HS-27A (cell line): ENCODE measurements at regions not wholly inside any gene's neighbourhood (a gene's known extent, or its start where the extent isn't known, plus 50 kb on each side); places are given as distances from the start of the nearest gene placed in this dataset.

Experiments
- DNase-seq: peaks from one replicate; pipeline ENCODE4 v3.0.0-alpha.2; 2012; ENCODE audit warnings: low read depth, missing footprints

DNA sequence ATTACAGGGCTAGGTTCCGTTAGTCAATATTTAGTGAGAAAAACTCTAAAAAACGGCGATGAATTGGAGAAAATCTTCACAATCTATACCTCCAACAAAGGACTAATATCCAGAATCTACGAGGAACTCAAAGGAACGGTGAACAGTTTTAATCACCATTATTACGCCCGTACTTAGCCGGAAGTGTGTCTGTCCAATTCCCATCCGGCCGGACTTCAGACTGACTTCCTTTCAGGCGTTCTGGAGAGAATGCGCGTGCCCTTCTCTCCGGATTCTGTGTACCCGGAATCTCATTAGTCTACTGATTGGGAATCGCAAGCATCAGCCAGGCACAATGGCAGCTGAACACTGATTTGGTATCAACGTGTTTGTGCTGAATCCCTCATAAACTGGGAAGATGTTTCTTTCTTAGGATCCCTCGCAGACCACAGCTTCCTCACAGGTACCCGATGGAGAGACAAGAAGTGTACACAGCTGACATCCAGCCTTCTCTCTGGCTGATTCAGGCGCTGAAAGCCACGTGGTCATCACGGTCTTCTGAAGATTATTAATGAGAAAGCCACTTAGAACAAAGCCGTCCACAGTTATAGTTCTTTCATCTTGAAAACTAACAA lies 239.9 kb downstream of the ZNF516 start:
- DNase-seq = no peak

DNA sequence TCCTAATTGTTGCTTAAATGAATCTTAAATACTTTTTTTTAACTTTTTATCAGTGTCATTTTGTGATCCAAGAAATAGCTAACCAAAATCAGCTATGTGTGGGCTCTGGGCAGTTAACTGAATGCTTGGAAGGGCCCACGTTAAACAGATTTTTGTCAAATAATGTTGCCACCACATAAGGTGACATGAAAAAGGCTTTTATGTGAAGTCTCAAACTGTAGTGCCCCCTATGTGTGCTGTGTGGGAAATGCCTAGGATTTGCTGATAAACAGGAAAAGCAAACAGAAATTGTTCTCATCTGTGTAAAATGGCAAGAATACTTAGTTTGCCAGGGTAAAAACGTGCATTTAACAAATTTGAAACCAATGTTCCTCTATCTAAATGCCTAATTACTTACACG lies 242.2 kb downstream of the ZNF516 start:
- DNase-seq = no peak

DNA sequence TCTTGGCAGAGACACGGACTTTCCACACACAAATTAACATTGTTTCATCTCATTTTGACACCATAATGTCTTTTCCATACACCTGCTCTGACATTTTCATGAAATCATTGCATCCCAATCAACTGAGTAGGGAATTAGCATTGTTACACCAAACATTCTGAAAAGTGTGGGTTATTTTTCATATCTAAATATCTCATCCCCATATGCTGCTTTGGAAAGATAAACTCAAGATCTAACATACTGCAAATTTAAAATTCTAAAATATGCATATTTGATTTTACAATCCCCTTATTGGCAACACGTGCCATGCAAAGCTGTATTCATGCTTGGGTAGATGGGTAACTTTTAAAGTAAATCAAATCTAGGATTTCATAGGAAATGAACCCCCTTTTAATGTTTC lies 242.9 kb downstream of the ZNF516 start:
- DNase-seq = no peak

DNA sequence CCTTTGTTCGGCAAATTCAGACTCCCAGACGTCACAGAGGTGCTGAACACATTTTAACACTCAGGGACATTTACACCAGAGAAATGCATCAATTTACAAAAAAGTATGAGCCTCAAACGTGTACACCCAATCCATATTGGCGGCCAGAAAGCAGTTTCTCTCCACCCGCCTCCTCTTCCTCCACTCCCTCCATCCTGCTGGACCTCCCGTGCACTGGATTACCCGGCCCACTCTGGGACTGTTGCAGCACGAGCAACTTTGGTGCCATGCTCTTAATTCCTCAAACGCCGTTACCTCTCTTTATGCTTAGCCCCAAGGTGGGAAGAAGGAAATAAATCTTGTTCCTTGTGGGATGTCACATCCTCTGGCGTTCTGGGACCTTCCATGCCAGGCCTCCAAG lies 243.4 kb downstream of the ZNF516 start:
- DNase-seq = no peak

DNA sequence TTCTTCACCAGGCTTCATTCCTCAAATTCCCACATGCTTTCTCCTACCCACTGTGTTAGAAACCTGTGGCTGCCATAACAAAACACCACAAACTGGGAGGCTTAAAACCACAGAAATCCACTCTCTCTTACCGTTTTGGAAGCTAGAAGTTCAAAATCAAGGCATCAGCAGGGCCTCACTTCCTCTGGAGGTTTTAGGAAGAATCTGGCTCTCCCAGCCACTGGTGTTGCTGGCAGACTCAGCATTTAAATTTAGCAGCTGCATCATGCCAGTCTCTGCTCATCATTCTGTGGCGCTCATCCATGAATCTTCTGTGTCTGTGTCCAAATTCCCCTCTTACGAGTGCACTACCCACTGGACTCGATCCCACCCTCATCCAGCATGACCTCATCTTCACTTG lies 248.5 kb downstream of the ZNF516 start:
- DNase-seq = no peak

DNA sequence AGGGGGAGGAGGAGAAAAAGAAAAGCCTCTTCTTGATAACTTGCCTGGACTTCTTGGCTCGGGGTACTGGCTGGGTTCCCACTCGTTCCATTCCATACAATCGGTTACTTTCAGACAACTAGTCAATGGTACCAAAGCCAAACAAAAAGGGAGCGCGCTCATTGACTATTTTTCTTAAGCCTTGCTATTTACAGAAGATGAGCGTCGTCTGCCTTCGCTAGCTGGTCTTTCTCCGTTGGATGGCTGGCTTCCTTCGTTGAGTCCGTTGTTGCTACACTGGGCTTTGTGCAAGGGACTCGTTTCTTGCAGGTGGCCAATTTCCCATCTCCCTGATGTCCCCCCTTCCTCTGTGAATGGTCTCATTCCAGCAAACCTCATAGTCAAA lies 260.4 kb downstream of the ZNF516 start:
- no peak for DNase-seq

DNA sequence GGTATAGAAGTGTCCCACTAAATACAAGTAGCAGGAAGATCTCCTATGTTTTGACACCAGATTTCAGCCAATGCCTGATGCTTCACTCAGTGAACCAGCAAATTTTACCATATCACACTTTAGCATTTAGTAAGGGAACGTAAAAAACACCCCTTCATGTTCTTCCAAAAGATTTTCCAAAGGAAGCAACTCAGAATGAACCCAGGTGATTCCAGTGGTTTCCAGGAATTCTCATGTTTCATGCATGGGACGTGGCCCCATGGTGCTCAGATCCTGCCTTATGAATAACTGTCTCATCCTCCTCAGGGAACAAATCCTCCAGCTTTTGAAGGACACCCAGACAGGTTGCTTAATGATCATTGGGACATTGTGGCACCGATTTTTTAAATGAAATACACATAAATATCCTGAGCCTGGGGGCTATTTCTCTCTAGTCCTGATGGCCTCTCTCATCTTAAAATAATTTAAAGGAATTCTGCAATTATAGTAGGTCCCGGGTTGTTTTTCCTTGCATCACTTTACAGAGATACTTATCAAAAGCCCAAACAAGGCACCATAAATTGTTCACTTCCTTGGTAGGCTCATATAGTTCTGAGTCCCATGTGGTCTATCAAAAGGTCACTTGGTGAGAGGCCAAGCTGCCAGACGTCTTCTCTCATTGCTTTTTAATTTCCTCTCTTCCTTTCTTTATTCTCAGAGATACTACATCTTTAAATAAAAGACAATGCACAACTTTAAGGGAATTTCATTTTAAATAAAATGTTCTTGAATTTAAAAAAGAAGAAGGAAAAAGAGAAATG lies 261.0 kb downstream of the ZNF516 start:
- DNase-seq = no peak

DNA sequence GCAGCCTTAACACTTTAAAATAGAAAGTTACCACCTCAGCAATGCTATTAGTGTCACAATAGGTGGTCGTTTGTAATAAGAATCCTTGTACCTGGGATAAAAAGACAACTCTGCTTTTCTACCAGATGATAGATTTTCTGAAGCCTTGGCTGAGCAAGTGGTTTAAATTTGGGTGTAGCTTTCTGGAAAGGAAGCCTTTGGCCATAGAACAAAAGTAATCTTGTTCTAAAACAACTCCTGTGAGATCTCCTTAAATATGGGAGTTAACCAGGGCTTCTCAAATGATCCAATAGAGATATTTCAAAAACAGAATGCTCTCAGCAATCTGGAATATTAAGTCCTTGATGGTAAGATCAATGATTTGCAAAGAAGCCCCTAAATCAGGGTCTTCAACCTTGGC lies 261.6 kb downstream of the ZNF516 start:
- no peak for DNase-seq

DNA sequence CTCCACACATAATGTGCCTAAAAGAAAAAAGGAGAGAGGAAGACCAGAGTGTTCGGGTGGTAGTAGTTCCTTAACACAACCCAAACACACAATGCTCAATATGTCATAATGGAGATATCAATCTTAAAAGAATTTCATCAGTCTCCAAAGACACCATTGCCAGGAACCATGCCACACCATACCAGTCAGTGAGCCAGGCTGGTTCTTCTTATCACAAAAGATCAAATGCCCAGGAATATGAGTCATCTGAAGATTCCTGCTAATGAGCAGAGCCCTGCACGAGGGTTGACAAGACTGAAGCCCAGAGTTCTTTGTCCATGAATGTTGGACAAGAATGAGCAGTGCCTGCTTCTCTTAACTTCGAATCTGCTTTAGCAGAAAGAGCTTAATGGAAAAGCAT lies 262.3 kb downstream of the ZNF516 start:
- no peak for DNase-seq

DNA sequence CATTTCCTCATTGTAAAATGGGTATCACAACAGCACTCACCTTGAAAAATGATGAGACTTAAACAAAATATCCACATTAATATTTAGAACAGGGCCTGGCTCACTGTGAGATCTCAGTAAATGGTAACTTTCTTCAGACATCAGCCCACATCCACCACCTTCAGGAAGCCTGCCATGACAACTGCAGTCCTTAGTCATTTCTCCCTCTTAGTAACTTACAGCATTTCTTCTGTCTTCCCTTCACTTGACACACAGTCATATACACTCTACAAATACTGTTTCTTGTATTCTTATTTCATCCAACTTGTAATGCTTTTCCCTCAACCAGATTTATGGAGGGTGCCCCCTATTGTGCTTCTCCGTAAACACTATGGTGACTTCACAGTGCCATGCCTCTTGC lies 263.0 kb downstream of the ZNF516 start:
- DNase-seq = no peak

DNA sequence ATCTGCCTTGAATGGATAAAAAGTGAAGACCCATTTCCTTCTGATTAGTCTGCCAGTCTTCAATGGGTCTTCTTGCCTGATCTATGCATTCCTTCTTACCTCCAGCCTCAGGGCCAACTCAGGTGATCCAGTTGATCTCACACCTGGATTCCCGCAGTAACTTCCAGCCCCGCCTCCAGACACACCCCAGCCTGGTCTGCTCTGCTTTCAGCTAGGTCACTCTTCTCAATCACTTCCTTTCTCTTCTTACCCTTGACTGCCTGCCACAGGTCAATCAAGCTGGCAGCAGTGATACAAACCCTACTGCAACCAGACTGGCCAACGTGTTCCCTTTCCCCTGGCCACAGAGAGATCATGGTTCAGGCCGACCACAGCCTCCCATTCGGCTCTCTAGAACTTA lies 263.6 kb downstream of the ZNF516 start:
- no peak for DNase-seq

DNA sequence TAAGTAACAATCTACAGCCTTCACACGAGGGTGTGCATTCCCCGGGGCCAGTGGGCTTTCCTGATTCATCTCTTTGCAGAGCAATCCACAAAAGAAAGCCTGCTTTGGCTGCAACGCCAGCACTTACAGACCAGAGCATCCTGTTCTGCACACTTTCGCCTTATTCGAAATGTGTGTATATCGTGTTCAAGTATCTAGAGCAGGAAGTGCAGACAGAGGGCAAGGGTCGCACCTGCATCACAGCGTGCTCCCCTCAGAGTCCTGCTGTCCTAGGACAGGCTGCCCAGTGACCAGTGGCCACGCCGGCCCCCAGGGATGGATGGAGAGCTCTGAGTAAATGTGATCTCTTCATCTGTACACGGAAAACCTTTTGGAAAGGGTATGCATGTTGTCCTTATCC lies 264.3 kb downstream of the ZNF516 start:
- DNase-seq = no peak

DNA sequence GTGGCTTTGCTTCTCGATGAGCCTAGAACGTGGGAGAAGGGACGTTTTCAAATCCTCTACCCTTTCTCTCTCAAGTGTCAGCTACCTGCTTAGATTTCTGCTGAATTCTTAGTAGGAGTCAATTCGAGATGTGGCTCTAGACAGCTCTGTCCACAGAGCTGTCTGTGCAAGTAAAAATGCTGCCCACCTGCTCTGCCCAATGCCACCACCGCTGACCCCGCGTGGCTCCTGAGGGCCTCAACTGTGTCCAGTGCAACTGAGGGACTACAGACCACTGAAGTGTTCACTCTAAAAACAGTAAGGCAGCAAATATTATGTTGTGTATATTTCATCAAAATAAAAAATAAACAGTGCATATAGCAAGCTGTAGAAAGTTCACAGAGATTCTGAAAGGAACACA lies 266.3 kb downstream of the ZNF516 start:
- DNase-seq = no peak

DNA sequence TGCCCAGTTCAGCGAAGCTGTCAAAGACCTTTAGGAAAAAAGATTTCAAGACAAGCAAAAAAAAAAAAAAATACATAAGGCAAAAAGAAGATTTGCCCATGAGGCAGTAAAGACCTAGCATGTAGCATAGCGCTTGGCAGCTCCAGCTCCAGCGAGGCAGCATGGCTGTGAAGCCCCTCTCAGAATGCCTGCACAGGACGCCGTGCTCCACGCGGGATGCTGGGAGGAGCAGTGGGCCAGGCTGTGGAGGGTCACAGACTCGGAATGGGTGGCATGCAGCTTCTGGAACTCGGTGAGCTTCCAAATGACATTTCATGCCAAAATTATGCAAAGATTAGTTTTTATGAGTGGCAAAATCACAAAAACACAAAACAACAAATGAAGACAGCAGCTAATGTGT lies 267.3 kb downstream of the ZNF516 start:
- no peak for DNase-seq

DNA sequence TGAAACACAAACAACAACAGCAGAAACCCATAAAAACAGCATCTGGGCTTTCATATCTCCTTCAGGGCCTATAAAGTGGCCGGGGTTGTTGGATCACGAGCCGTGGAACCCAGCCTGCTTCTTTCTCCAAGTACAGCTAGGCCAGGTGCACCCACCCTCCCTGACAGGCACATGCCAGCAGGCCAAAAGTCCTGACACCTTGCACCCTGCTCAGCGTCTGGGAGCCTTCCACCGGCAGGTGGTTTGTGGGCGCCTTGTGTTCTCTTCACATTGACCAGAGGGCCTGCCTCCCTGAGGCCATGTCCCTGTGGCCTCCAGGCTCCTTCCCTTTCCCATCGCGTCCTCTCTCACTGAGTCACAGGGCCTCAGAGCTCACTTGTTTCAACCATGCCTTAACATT lies 271.6 kb downstream of the ZNF516 start:
- DNase-seq = no peak

DNA sequence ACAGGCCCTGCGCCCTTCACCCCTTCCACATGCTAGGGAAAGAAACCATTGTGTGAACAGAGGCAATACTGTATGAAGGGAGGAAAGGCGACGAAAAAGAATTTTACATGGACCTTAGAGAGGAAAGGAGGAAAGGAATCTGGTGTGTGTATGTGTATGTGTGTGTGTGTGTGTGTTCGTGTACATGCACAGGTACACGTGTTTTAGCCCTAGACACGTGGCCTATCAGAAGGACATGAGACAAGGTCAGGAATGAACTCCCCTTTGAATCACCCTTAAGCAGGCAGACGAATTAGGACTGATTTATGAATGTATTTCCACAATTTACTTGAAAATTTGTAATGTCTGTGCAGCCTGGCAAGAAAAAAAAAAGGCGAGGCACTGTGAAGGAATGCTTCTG lies 276.0 kb downstream of the ZNF516 start:
- DNase-seq = no peak

DNA sequence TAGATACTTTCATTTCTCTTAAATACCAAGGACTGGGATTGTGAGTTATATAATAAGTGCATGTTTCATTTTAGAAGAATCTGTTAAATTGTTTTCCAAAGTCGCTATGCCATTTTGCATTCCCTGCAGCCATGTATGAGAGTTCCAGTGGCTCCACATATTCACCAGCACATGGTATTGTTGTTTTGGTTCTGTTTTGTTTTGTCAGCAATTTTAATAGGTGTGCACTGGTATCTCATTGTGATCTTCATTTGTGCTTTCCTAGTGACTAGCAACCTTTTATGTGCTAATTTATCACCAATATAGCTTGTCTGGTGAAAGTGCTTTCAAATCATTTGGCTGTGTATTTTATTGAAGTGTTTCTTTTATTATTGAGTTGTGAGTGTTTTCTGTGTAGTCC lies 278.9 kb downstream of the ZNF516 start:
- DNase-seq = no peak

DNA sequence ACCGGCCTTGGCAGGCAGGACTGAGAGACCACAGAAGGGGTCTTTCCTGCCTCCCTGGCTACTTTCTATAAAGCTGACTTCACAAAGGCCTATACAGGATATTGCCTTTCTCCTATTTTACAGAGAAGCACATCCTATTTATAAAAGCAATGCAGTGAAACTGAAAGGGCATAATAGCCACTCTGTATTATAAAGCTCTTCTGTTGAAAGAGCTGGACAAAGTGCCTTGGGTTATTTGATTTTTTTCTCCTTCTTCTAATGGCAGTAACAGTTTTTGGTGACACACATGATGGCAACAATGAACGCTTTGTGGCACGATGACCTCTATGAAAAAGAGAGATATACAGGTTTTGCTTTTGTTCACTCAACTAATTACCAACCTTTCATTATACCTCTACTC lies 281.1 kb downstream of the ZNF516 start:
- DNase-seq = no peak

DNA sequence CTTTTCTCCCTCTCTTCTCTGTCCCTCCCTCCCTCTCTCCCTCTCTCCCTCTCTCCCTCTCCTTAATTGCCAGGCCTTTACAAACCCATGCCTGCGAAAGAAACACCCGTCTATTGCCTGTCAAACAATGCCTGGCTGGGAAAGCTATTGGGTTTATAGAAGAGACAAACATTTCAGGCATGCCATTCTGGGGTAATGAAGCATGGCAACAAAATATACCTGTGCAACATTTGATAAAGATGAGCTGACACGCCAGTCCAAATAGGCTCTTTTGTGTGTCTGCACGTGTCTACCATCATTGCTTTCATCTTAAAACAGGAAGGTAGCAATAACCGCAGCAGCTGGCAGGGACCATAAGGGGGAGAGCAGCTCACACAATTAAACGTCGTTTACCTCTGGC lies 282.1 kb downstream of the ZNF516 start:
- DNase-seq = no peak

DNA sequence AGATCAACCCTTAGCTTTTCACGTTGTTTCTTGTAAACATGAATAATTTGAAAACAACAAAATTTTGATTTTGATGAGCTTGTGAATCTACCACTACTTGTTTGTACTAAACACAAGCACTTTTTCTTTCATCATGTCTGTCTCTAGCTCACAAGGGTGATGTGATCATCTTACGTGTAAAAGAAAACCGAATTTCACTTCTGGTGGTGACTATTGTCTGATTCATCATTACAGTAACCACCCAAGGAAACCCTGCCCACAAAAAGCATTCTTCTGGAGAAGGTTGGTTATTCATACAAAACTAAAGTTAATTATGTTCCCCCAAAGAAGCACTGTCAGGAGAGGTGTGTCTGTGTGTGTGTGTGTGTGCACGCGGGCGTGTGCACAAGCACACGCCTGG lies 285.4 kb downstream of the ZNF516 start:
- DNase-seq = no peak

DNA sequence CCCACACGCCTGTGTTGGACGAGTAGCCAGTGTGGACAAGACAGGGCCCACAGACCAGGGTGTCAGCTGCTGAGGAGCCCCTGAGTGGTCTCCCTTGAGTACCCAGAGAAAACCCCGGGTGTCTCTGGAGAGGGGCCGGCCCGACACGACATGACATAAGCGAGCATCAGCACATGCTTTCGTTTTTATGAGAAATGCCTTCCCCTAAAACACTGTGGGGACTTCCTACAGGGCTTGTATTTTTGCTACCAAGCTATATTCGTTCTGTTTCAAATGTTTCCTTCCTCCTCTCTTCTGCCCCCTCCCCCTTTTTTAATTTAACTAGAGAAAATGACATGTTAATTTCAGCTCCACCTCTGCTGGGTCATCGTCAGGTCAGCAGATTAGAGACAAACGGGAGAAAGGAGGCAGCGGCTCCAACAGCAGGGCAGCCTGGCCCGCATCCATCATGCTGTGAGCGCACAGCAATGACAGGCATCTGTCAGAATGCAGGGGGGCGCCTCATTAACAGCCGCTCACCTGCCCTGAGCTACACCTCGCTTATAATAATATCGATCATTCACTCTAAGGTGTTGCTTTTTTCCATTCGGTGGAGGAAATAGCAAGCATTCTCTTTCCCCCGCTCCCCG lies 286.2 kb downstream of the ZNF516 start:
- DNase-seq = no peak

DNA sequence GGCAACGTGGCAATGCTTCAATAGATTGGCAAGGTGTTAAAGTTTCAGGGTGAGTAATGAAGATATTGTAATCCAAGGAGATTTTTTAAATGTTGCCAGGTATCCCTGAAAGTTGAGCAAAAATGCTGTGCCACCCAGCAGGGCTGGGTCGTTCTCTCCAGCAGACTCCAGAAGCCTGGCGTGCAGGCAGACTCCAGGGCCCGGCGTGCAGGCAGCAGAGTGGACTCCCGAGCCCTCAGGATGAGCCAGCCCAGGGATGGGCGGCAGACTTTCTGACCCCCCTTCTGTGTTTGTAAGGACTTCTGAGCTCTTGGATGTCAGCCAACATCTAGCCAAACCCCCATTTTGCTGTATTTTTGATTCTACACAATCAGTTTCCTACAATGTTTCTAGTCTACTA lies 289.1 kb downstream of the ZNF516 start:
- no peak for DNase-seq

DNA sequence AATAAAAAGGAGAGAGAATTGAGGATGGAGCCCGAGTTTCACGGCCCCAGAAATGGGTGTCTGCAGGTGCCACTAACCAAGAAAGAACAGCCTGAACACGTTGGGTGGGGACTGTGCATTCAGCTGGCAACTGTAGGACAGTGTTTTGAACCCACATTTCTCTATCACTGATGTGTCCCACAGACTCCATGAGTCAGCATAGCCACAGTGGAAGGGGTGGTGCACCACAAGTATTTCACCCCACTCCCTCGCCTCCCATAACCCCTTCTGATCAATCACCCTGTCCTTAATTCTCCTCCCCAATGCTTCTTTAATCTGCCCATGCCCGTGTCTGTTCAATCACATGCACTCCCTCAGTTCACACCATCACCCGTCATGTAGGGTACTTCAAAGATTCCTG lies 291.5 kb downstream of the ZNF516 start:
- DNase-seq = no peak

DNA sequence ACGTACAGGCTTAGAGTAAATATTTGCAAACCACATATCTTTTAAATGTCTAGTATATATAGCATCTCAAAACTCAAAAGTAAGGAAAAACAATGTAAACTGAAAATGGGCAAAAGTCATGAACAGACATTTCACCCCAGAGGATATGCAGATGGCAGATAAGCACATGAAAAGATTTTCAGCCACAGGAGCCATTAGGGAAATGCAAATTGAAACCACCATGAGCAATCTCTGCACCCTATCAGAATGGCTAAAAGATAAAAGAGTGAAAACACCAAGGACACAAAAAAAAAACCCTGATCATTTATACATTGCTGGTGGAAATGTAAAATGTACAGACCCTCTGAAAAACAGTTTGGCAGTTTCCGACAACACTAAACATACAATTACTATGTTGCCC lies 292.7 kb downstream of the ZNF516 start:
- no peak for DNase-seq
